ENCODE measurements at regions not wholly inside any gene's neighbourhood (a gene's known extent, or its start where the extent isn't known, plus 50 kb on each side); places are given as distances from the start of the nearest gene placed in this dataset.

- TF ChIP-seq CTCF (IDR thresholded peaks at IDR 0.05): no peak
- H3K27me3 ChIP-seq: no peaks in the 10 kb centered on the region
- H3K27ac ChIP-seq: no peak overlapping the region
- DNase-seq: no peak
- H3K9ac ChIP-seq (ENCODE audit: low read depth in 2 of 2, low read length in 2 of 2): no peak overlapping the region
- H3K4me1 ChIP-seq: no peaks in the 10 kb centered on the region
- H3K4me3 ChIP-seq: no peak overlapping the region
- intact Hi-C loops (cut with DNase I): no loop called here
- H3K36me3 ChIP-seq: no peaks in the 10 kb centered on the region
- no peaks in the 10 kb centered on the region for H3K9me3 ChIP-seq
Observed at GRCh38 chr2:59884166-59884565, 669.3 kb downstream of the BCL11A start.

- Histone ChIP-seq H3K36me3 (no peaks in the 10 kb centered on the region), H3K4me3 (no peak overlapping the region), H3K9ac (ENCODE audit: low read depth in 2 of 2, low read length in 2 of 2) (no peak overlapping the region), H3K9me3 (no peaks in the 10 kb centered on the region), H3K27ac (no peak overlapping the region), H3K27me3 (no peaks in the 10 kb centered on the region), H3K4me1 (no peaks in the 10 kb centered on the region)
- no peak for DNase-seq
- intact Hi-C loops (cut with DNase I): no loop called here
- no peak for TF ChIP-seq CTCF (IDR thresholded peaks at IDR 0.05)
Observed at GRCh38 chr2:59882822-59883221, 670.6 kb downstream of the BCL11A start.

GRCh38 chr2:59882279-59882678 is 671.2 kb downstream of the BCL11A start:
- Histone ChIP-seq H3K4me1 (no peaks in the 10 kb centered on the region), H3K27ac (no peak overlapping the region), H3K9ac (ENCODE audit: low read depth in 2 of 2, low read length in 2 of 2) (no peak overlapping the region), H3K4me3 (no peak overlapping the region), H3K9me3 (no peaks in the 10 kb centered on the region), H3K27me3 (no peaks in the 10 kb centered on the region), H3K36me3 (no peaks in the 10 kb centered on the region)
- no peak for TF ChIP-seq CTCF (IDR thresholded peaks at IDR 0.05)
- DNase-seq: no peak
- intact Hi-C loops (cut with DNase I): no loop called here

- no peak for TF ChIP-seq CTCF (IDR thresholded peaks at IDR 0.05)
- no peak overlapping the region for H3K9ac ChIP-seq (ENCODE audit: low read depth in 2 of 2, low read length in 2 of 2)
- no peak overlapping the region for H3K27ac ChIP-seq
- no peaks in the 10 kb centered on the region for H3K9me3 ChIP-seq
- DNase-seq: no peak
- no peak overlapping the region for H3K4me3 ChIP-seq
- no peaks in the 10 kb centered on the region for H3K27me3 ChIP-seq
- H3K4me1 ChIP-seq: no peaks in the 10 kb centered on the region
- no peaks in the 10 kb centered on the region for H3K36me3 ChIP-seq
- intact Hi-C loops (cut with DNase I): no loop called here
Observed at GRCh38 chr2:59881218-59881617, 672.2 kb downstream of the BCL11A start.

GRCh38 chr2:59879700-59880131 is 673.7 kb downstream of the BCL11A start:
- H3K36me3 ChIP-seq: no peaks in the 10 kb centered on the region
- H3K4me3 ChIP-seq: no peak overlapping the region
- DNase-seq: no peak
- H3K27me3 ChIP-seq: no peaks in the 10 kb centered on the region
- H3K9me3 ChIP-seq: no peaks in the 10 kb centered on the region
- intact Hi-C loops (cut with DNase I): no loop called here
- no peak overlapping the region for H3K27ac ChIP-seq
- no peaks in the 10 kb centered on the region for H3K4me1 ChIP-seq
- H3K9ac ChIP-seq (ENCODE audit: low read depth in 2 of 2, low read length in 2 of 2): no peak overlapping the region
- no peak for TF ChIP-seq CTCF (IDR thresholded peaks at IDR 0.05)

GRCh38 chr2:59875836-59876235 is 677.6 kb downstream of the BCL11A start:
- Histone ChIP-seq H3K27me3 (no peaks in the 10 kb centered on the region), H3K27ac (no peak overlapping the region), H3K4me3 (no peak overlapping the region), H3K9me3 (no peaks in the 10 kb centered on the region), H3K9ac (ENCODE audit: low read depth in 2 of 2, low read length in 2 of 2) (no peak overlapping the region), H3K36me3 (no peaks in the 10 kb centered on the region), H3K4me1 (no peaks in the 10 kb centered on the region)
- no peak for DNase-seq
- intact Hi-C loops (cut with DNase I): no loop called here
- no peak for TF ChIP-seq CTCF (IDR thresholded peaks at IDR 0.05)
